Neural cell (in vitro differentiated cells): ENCODE measurements at regions not wholly inside any gene's neighbourhood (a gene's known extent, or its start where the extent isn't known, plus 50 kb on each side); places are given as distances from the start of the nearest gene placed in this dataset.

Source experiments
- CTCF ChIP-seq: fragments of 450-650 bp; IDR thresholded peaks from 2 replicates; pipeline ENCODE4 v1.5.1; 2014; ENCODE audit warnings: antibody characterized with exemption, mild to moderate bottlenecking, moderate library complexity; ENCODE audit not compliant: poor library complexity, severe bottlenecking
- EP300 ChIP-seq: fragments of 450-650 bp; conservative IDR thresholded peaks from 2 replicates; pipeline ENCODE4 v1.6.1; 2014; ENCODE audit warnings: antibody characterized with exemption, mild to moderate bottlenecking, moderate library complexity; ENCODE audit not compliant: poor library complexity, severe bottlenecking
- EZH2 ChIP-seq: fragments of 200-600, 300-800 bp; shearing (Covaris generic), sonication (generic); IDR thresholded peaks from 2 replicates; pipeline ENCODE4 v1.6.1; 2014; ENCODE audit warnings: antibody characterized with exemption, low read length, borderline replicate concordance, mild to moderate bottlenecking; ENCODE audit not compliant: insufficient read depth, poor library complexity, severe bottlenecking
- RAD21 ChIP-seq: fragments of 450-650 bp; conservative IDR thresholded peaks from 2 replicates; pipeline ENCODE4 v1.6.1; 2014; ENCODE audit warnings: antibody characterized with exemption, mild to moderate bottlenecking, moderate library complexity

- no peak for TF ChIP-seq CTCF
- no peak for TF ChIP-seq RAD21
- no peak for TF ChIP-seq EZH2
- no peak for TF ChIP-seq EP300
Measured at GRCh38 chr11:107136892-107137291, 118.6 kb upstream of the GUCY1A2 start.
